Breast epithelium (tissue), 3 donors: ENCODE measurements at regions not wholly inside any gene's neighbourhood (a gene's known extent, or its start where the extent isn't known, plus 50 kb on each side); places are given as distances from the start of the nearest gene placed in this dataset.

Source experiments
- CTCF ChIP-seq, 3 donors: fragments of 450-650 bp; IDR thresholded peaks; one replicate each; pipeline ENCODE4 v1.5.1; 2016 to 2017; ENCODE audit warnings: antibody characterized with exemption in 3 of 3, mild to moderate bottlenecking in 3 of 3, moderate library complexity in 3 of 3
- POLR2A ChIP-seq: fragments of 450-650 bp; IDR thresholded peaks from one replicate; pipeline ENCODE4 v1.6.1; 2016; ENCODE audit warnings: antibody characterized with exemption, mild to moderate bottlenecking, moderate library complexity

- TF ChIP-seq CTCF (IDR thresholded peaks at IDR 0.05), result no peak
- no peak for TF ChIP-seq POLR2A
Measured at GRCh38 chr2:22199994-22200393, 1076.2 kb downstream of the TDRD15 start.
